LNCaP clone FGC (cell line): ENCODE measurements at regions not wholly inside any gene's neighbourhood (a gene's known extent, or its start where the extent isn't known, plus 50 kb on each side); places are given as distances from the start of the nearest gene placed in this dataset.
"Not testable (repeated sequence)": the region's sequence is repeated elsewhere in the genome, so short reads cannot be mapped to it uniquely, and the experiment has no call there.

ENCODE experiments used
- DNase-seq: peaks from one replicate; pipeline ENCODE4 v3.0.0-alpha.2; 2011; ENCODE audit warnings: low read depth
- H3K4me3 ChIP-seq: 2 replicates; pipeline ENCODE4 v1.5.1; 2011; ENCODE audit warnings: mild to moderate bottlenecking, low read depth, low read length, control low read depth
- CTCF ChIP-seq: IDR thresholded peaks from 2 replicates; pipeline ENCODE4 v1.5.1; 2012; ENCODE audit warnings: mild to moderate bottlenecking; ENCODE audit not compliant: control insufficient read depth, insufficient read depth; ENCODE audit errors: extremely low read depth

DNA sequence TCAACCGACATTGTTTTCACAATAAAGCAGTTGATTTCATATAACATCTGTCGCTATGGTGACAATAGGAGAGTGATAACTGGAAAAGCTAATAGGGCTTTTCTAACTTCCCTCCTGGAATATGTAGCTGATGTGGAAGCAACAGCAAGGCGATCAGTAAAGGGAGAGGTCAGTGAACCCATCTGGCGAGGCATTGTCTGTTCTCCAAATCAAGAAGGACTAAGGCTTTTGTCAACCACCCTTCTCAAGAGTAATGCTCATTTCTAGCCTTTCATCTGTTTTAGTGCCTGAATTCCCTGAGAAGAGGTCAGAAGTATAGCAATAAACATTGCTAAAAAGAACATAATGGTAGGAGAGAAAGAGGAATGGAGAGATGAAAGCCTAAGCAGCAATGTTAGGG is 201.3 kb downstream of the AKAP7 start:
- DNase-seq: no peak
- no peak overlapping the region for H3K4me3 ChIP-seq
- TF ChIP-seq CTCF: no peak

- H3K4me3 ChIP-seq, DNase-seq: not testable (repeated sequence)
Measured at GRCh38 chr6:131346896-131347295, 211.6 kb downstream of the AKAP7 start.

- no peak for DNase-seq
- no peak overlapping the region for H3K4me3 ChIP-seq
- no peak for TF ChIP-seq CTCF
Measured at GRCh38 chr6:131348572-131348971, 213.3 kb downstream of the AKAP7 start.

GRCh38 chr6:131349199-131349598 is 213.9 kb downstream of the AKAP7 start:
- DNase-seq: no peak
- TF ChIP-seq CTCF: no peak

GRCh38 chr6:131353106-131353505 is 217.8 kb downstream of the AKAP7 start:
- no peak for DNase-seq
- H3K4me3 ChIP-seq: no peak overlapping the region
- no peak for TF ChIP-seq CTCF

More at GRCh38 chr6:131349199-131349598, 213.9 kb downstream of the AKAP7 start:
- H3K4me3 ChIP-seq: no peak overlapping the region

GRCh38 chr6:131353876-131354275 is 218.6 kb downstream of the AKAP7 start:
- no peak for DNase-seq
- H3K4me3 ChIP-seq: no peak overlapping the region
- TF ChIP-seq CTCF: no peak

DNA sequence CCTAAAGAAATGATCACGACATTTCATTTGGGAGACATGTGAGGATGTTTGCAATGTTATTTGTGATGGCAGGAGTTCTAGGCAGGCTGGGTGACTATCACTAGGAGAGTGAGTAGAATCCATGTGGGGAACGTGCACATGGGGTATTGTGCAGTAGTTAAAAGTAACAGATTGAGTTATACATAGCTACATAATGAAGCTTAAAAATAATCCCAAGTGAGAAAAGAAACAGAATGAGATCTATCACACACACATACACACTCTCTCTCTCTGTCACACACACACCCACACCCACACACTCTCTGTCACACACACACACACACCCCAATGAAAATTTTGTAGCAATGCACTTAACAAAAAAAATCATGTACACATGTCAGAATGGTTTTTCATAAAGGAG is 218.7 kb upstream of the ARG1 start:
- H3K4me3 ChIP-seq: no peak overlapping the region
- TF ChIP-seq CTCF: no peak
- no peak for DNase-seq

DNA sequence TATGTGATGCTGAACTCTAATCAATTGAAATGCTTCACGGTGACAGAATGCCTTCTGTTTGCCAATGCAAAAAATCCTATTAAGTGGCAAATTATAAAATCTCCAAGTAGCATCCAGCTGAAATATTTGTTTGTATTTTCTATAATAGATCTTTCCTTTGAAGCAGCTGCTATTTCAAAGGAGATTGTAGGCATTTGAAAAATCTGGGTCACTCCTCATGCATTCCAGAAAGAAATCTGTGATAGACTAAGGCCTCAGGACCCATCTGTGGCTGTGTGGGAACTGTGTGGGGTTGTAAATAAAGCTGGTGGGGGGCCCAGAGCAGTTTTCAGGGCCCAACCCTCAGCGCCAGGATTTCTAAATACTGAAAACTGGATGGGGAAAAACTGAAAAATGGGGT is 216.9 kb upstream of the ARG1 start:
- no peak for TF ChIP-seq CTCF
- H3K4me3 ChIP-seq: no peak overlapping the region
- no peak for DNase-seq
